Transverse colon (tissue), 4 donors: ENCODE measurements at regions not wholly inside any gene's neighbourhood (a gene's known extent, or its start where the extent isn't known, plus 50 kb on each side); places are given as distances from the start of the nearest gene placed in this dataset.

ENCODE experiments used
- POLR2AphosphoS5 ChIP-seq, 3 donors: sonication (generic); formaldehyde crosslinking; IDR thresholded peaks; one replicate each; pipeline ENCODE4 v1.6.1; 2016; ENCODE audit warnings: antibody characterized with exemption in 3 of 3
- TF ChIP-seq, protein P1 (sequence below), 5 experiments: fragments of 200-600 bp in 3 of 5; fragments of 450-650 bp in 2 of 5; sonication (generic) in 3 of 5; IDR thresholded peaks; 1 replicate in 2 of 5; 2 replicates in 3 of 5; pipeline ENCODE4 v1.5.1; 2016 to 2017; ENCODE audit warnings: antibody characterized with exemption in 5 of 5, inconsistent platforms in 3 of 5, mild to moderate bottlenecking in 2 of 5, moderate library complexity in 1 of 5

DNA sequence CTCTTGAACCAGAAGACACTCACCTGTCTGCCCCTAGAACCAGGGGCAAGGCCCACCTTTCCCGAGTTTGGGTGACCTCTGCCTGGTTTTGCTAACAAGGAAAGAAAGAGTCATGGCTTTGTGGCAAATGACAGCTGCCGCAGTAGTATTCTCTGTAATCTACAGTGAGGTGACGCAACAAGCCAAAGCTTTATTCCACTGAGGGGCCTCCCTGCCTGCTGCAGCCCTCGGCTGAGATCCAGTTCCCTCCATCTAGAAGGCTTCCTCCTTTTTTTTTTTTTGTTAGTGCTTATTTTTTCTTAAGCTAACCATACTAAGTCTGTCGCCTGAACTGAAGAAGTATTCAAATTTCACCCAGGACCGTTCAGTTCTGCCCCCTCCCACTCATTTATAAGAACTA, 142.3 kb upstream of the TMCC3 start:
- TF ChIP-seq, protein P1, sequence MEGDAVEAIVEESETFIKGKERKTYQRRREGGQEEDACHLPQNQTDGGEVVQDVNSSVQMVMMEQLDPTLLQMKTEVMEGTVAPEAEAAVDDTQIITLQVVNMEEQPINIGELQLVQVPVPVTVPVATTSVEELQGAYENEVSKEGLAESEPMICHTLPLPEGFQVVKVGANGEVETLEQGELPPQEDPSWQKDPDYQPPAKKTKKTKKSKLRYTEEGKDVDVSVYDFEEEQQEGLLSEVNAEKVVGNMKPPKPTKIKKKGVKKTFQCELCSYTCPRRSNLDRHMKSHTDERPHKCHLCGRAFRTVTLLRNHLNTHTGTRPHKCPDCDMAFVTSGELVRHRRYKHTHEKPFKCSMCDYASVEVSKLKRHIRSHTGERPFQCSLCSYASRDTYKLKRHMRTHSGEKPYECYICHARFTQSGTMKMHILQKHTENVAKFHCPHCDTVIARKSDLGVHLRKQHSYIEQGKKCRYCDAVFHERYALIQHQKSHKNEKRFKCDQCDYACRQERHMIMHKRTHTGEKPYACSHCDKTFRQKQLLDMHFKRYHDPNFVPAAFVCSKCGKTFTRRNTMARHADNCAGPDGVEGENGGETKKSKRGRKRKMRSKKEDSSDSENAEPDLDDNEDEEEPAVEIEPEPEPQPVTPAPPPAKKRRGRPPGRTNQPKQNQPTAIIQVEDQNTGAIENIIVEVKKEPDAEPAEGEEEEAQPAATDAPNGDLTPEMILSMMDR (IDR thresholded peaks at IDR 0.05), result no peak
- TF ChIP-seq POLR2AphosphoS5 (IDR thresholded peaks at IDR 0.05), result no peak
